Neural progenitor cell (in vitro differentiated cells): ENCODE measurements at regions not wholly inside any gene's neighbourhood (a gene's known extent, or its start where the extent isn't known, plus 50 kb on each side); places are given as distances from the start of the nearest gene placed in this dataset.

Experiments
- CTCF ChIP-seq: fragments of 200-600 bp; sonication (generic); IDR thresholded peaks from 2 replicates; pipeline ENCODE4 v1.5.1; 2017; ENCODE audit warnings: antibody characterized with exemption, mild to moderate bottlenecking
- EZH2 ChIP-seq: fragments of 200-600 bp; sonication (generic); IDR thresholded peaks from 2 replicates; pipeline ENCODE4 v1.6.1; 2017; ENCODE audit warnings: antibody characterized with exemption, mild to moderate bottlenecking, moderate library complexity
- EZH2phosphoT487 ChIP-seq: fragments of 200-600 bp; sonication (generic); IDR thresholded peaks from 2 replicates; pipeline ENCODE4 v1.6.1; 2017; ENCODE audit warnings: antibody characterized with exemption

GRCh38 chr14:98688446-98688845 lies 583.6 kb downstream of the BCL11B start:
- TF ChIP-seq CTCF (no peak), EZH2 (no peak), EZH2phosphoT487 (no peak)
